ENCODE measurements at regions not wholly inside any gene's neighbourhood (a gene's known extent, or its start where the extent isn't known, plus 50 kb on each side); places are given as distances from the start of the nearest gene placed in this dataset.
"Not testable (repeated sequence)": the region's sequence is repeated elsewhere in the genome, so short reads cannot be mapped to it uniquely, and the experiment has no call there.

- Histone ChIP-seq H3K27me3 (no peaks in the 10 kb centered on the region), H3K9me3 (no peaks in the 10 kb centered on the region), H3K4me3 (no peak overlapping the region), H3K36me3 (no peaks in the 10 kb centered on the region)
- DNase-seq: no peak
These were observed 156.3 kb downstream of the MEX3B start for GRCh38 chr15:81889485-81889881.

- DNase-seq: peak; percentile 87
- Histone ChIP-seq H3K36me3 (no peaks in the 10 kb centered on the region), H3K4me3 (no peak overlapping the region), H3K27me3 (no peaks in the 10 kb centered on the region), H3K9me3 (no peaks in the 10 kb centered on the region)
These were observed 156.9 kb downstream of the MEX3B start for GRCh38 chr15:81888748-81889484.

- Histone ChIP-seq H3K27me3 (no peaks in the 10 kb centered on the region), H3K9me3 (no peaks in the 10 kb centered on the region), H3K4me3 (no peak overlapping the region), H3K36me3 (no peaks in the 10 kb centered on the region)
- DNase-seq: peak; percentile 52
These were observed 157.9 kb downstream of the MEX3B start for GRCh38 chr15:81887912-81888311.

GRCh38 chr15:81887188-81887587 lies 158.6 kb downstream of the MEX3B start:
- H3K27me3 ChIP-seq, H3K36me3 ChIP-seq, H3K4me3 ChIP-seq, H3K9me3 ChIP-seq, DNase-seq: not testable (repeated sequence)

- H3K27me3 ChIP-seq: no peaks in the 10 kb centered on the region
- no peak overlapping the region for H3K4me3 ChIP-seq
- no peaks in the 10 kb centered on the region for H3K36me3 ChIP-seq
- no peak for DNase-seq
- H3K9me3 ChIP-seq: no peaks in the 10 kb centered on the region
These were observed 159.2 kb downstream of the MEX3B start for GRCh38 chr15:81886591-81886990.

- Histone ChIP-seq H3K36me3 (no peaks in the 10 kb centered on the region), H3K4me3 (no peak overlapping the region), H3K9me3 (no peaks in the 10 kb centered on the region), H3K27me3 (no peaks in the 10 kb centered on the region)
- no peak for DNase-seq
These were observed 159.7 kb downstream of the MEX3B start for GRCh38 chr15:81886080-81886479.

GRCh38 chr15:81885135-81885534 lies 160.7 kb downstream of the MEX3B start:
- H3K36me3 ChIP-seq: no peaks in the 10 kb centered on the region
- no peak for DNase-seq
- H3K27me3 ChIP-seq: no peaks in the 10 kb centered on the region
- no peak overlapping the region for H3K4me3 ChIP-seq
- no peaks in the 10 kb centered on the region for H3K9me3 ChIP-seq

- H3K4me3 ChIP-seq: no peak overlapping the region
- no peaks in the 10 kb centered on the region for H3K9me3 ChIP-seq
- no peak for DNase-seq
- H3K36me3 ChIP-seq: no peaks in the 10 kb centered on the region
- no peaks in the 10 kb centered on the region for H3K27me3 ChIP-seq
These were observed 163.3 kb downstream of the MEX3B start for GRCh38 chr15:81882504-81882903.

GRCh38 chr15:81880833-81881232 lies 165.0 kb downstream of the MEX3B start:
- no peaks in the 10 kb centered on the region for H3K36me3 ChIP-seq
- H3K4me3 ChIP-seq: no peak overlapping the region
- DNase-seq: no peak
- no peaks in the 10 kb centered on the region for H3K27me3 ChIP-seq
- no peaks in the 10 kb centered on the region for H3K9me3 ChIP-seq

- Histone ChIP-seq H3K27me3 (no peaks in the 10 kb centered on the region), H3K36me3 (no peaks in the 10 kb centered on the region), H3K4me3 (no peak overlapping the region), H3K9me3 (no peaks in the 10 kb centered on the region)
- no peak for DNase-seq
These were observed 165.5 kb downstream of the MEX3B start for GRCh38 chr15:81880314-81880713.

- DNase-seq, H3K36me3 ChIP-seq, H3K9me3 ChIP-seq, H3K4me3 ChIP-seq, H3K27me3 ChIP-seq: not testable (repeated sequence)
These were observed 170.1 kb downstream of the MEX3B start for GRCh38 chr15:81875717-81876116.

- H3K4me3 ChIP-seq, DNase-seq, H3K36me3 ChIP-seq, H3K27me3 ChIP-seq, H3K9me3 ChIP-seq: not testable (repeated sequence)
These were observed 175.1 kb downstream of the MEX3B start for GRCh38 chr15:81870746-81871106.

GRCh38 chr15:81870062-81870745 lies 175.6 kb downstream of the MEX3B start:
- H3K4me3 ChIP-seq, H3K36me3 ChIP-seq, H3K9me3 ChIP-seq, DNase-seq, H3K27me3 ChIP-seq: not testable (repeated sequence)

- DNase-seq: no peak
- Histone ChIP-seq H3K4me3 (no peak overlapping the region), H3K27me3 (no peaks in the 10 kb centered on the region), H3K9me3 (no peaks in the 10 kb centered on the region), H3K36me3 (no peaks in the 10 kb centered on the region)
These were observed 176.5 kb downstream of the MEX3B start for GRCh38 chr15:81869161-81869954.

- no peaks in the 10 kb centered on the region for H3K9me3 ChIP-seq
- no peaks in the 10 kb centered on the region for H3K27me3 ChIP-seq
- no peaks in the 10 kb centered on the region for H3K36me3 ChIP-seq
- H3K4me3 ChIP-seq: no peak overlapping the region
- DNase-seq: no peak
These were observed 179.8 kb downstream of the MEX3B start for GRCh38 chr15:81865850-81866537.

GRCh38 chr15:81863162-81863561 lies 182.7 kb downstream of the MEX3B start:
- Histone ChIP-seq H3K27me3 (no peaks in the 10 kb centered on the region), H3K4me3 (no peak overlapping the region), H3K36me3 (no peaks in the 10 kb centered on the region), H3K9me3 (no peaks in the 10 kb centered on the region)
- no peak for DNase-seq

Data from MG63 (cell line).